NCI-H226 (cell line): ENCODE measurements at regions not wholly inside any gene's neighbourhood (a gene's known extent, or its start where the extent isn't known, plus 50 kb on each side); places are given as distances from the start of the nearest gene placed in this dataset.

Source experiments
- DNase-seq: peaks from one replicate; pipeline ENCODE4 v3.0.0-alpha.2; 2015

- no peak for DNase-seq
Observed at GRCh38 chr4:119743644-119744043, 115.0 kb upstream of the PDE5A start.

DNA sequence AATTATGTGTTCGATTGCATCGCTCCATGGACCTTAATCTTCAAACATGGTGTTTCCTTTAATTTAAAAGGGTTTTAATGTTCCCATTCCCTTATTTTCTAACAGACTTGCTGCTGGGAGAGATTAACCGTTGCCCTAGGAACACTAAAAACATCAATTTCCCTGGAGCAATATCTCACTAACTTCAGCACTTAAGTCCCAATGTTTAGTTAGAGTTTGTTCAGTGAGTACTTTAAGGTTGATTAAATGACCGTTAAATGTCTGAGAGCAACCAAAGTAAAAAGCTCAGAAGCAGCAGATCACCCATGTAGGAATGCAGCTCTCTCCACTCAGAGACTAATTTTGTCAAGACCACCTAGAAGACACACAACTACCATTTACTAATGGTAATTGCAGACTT is 111.2 kb upstream of the PDE5A start:
- DNase-seq, result no peak

DNA sequence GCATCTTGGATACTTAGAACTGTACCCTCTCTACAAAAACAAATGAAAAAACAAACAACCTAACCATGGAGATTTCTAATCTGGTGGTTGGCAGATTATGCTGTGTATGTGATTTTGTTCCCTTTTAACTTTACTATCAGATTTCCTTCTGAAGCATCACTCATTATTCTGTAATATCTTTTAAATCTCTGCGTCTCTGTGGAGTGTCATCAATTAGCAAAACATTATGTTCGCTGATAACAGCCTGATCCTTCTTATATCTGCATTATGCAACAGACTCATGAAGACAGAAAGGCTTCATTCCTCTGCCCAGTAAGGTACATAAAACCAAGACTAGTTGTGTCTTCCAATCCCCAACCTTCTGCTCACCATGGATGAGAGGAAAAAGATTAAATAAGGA is 110.3 kb upstream of the PDE5A start:
- no peak for DNase-seq

DNA sequence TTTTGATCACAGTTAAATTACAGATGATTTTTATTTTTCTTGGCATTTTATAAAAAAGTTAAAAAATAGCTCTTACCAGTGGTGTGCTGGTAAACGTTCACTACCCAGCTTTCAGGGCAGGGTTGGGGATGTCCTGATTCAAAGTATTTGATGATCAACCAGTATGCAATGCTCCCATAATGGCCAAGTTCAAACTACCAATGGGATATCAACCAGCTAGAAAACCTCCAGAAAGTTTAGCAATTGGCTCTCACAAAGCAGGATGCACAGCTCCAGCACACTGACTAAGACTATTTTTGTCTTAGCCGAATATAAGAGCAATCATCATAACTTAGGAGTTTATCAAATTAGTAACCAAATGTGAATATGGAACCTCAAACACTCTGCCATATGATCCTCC is 108.0 kb upstream of the PDE5A start:
- no peak for DNase-seq

- DNase-seq, result peak; percentile 84
Observed at GRCh38 chr4:119735165-119735651, 106.6 kb upstream of the PDE5A start.

DNA sequence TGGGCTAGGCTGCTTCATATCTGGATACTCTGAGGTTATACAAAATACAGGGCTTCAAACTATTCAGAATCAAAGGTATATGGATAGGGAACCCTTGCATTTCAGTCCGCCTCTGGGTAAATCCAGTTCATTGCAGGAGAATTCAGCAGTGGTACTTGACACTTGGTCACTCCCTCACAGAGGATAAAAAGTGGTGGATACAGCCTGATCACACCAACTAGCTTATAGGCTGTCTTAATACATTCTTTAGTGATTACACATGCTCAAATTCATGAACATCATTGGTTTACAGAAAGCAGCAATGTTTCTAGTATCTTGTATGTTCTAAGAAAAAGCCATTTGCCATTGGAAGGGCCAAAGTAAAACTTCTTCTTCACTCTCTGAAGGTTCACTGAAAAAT is 104.8 kb upstream of the PDE5A start:
- peak; percentile 52 for DNase-seq

DNA sequence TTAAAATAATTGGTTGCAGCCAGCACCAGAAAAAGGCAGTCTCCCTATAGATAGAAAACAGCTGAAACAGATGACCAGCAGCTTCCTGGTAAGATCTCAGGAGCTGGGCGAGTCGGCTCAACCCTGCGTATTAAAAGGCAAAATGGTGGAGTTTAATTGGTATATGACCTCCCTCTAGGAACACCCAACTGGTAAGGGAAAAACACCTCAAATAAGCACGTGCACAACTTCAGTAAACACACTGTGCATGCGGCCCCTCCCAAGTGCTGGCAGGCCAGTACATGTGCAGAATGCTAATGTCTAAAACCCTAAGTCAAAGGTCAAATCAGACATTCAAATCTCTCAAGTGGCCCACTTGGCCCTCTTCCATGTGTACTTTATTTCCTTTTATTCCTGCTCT is 103.2 kb upstream of the PDE5A start:
- DNase-seq, result no peak

- peak; percentile 12 for DNase-seq
Observed at GRCh38 chr4:119731146-119731742, 102.6 kb upstream of the PDE5A start.

DNA sequence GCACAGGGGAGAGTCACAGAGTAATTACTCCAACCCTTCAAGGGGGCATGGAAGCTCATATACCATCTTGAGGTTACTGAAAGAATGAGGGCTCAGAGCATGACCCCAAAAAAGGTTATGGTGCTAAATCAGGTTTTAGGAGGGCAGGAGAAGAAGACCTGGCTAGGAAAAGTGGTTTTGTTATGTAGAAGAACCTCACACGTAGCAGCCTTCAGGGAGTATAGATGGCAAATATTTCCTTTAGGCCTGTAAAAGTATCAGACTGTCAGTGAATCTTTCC is 102.0 kb upstream of the PDE5A start:
- DNase-seq, result no peak

DNA sequence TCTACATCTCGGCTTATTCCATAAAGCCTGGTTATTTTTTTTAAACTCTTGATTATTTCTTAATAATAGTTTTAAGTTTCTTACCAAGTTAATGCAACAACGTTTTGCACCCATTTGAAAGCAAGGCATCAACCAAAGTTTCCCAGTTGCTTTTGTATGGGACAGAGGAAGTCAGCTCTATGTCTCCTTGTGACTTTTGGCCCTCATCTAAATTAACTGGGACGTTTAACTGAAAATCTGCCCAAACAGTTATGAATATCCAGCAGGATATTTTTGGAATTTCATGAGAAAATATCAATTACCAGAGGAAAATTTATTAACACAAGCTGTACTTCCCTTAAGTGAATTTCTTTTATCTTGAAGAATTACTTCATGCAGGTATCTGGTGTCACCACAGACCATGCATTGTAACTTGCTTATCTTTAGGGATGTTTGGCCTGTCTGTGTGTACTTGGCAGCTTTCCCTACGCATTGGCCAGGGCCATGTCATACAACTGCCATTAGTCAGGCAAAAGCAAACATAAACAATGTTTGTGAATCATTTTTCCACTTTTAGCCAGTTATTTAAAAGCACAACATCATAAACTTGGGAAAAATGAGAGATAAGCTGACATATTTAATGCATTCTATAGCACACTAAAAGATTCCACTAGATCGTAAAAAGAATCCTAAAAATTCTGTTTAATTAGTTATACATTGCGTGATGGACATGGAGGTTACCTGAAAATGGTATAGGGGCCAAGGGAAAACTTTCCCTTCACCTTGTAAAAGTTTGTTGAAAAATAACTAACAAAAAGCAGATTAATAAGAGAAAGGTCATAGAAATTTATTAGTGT is 101.4 kb upstream of the PDE5A start:
- peak; percentile 72 for DNase-seq

GRCh38 chr4:119728692-119729593 is 100.3 kb upstream of the PDE5A start:
- DNase-seq, result peak; percentile 40

GRCh38 chr4:119728185-119728584 is 99.6 kb upstream of the PDE5A start:
- no peak for DNase-seq

- DNase-seq, result no peak
Observed at GRCh38 chr4:119726505-119726904, 97.9 kb upstream of the PDE5A start.

DNA sequence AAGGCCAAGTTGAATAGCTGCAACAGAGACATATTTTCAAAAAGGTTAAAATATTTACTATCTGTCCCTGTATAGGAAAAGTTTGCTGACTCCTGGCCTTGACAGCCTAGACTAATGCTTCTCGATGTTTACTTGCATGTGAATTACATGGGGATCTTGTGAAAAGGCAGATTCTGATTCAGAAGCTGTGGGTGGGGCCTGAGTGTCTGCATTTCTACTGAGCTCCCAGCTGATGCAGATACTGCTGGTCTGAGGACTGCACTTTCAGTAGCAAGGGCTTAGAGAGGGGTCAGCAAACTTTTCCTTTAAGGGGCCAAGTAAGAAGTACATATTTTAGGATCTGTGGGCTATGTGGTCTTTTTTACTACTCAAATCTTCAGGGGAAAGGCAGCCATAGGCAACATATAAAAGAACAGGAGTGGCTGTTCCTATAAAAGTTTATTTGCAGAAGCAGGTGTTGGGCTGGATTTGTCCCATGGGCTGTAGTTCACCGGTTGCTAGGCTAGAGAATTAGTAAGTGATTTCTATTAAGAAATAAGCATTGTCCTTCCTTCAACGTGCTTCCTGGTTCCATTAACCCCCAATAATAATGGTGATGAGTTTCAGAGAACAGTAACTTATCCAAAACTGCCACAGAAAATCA is 97.2 kb upstream of the PDE5A start:
- DNase-seq, result no peak

GRCh38 chr4:119725011-119725410 is 96.4 kb upstream of the PDE5A start:
- DNase-seq, result no peak

GRCh38 chr4:119722670-119723069 is 94.1 kb upstream of the PDE5A start:
- no peak for DNase-seq

DNA sequence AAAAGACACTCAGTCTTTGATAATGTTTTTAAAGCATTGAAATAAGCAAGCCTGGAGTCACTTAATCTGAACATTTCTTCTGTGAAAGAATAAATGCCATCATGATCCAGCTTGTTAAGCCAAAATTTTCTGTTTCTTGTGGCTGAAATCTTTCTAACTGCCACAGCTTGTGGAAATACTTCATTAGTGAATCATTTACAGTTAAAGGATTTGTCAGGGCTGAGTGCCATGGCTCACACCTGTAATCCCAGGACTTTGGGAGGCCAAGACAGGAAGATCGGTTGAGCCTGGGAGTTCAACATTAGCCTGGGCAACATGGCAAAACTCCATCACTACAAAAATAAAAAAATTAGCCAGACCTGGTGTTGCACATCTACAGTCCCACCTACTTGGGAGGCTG is 93.3 kb upstream of the PDE5A start:
- DNase-seq, result no peak

DNA sequence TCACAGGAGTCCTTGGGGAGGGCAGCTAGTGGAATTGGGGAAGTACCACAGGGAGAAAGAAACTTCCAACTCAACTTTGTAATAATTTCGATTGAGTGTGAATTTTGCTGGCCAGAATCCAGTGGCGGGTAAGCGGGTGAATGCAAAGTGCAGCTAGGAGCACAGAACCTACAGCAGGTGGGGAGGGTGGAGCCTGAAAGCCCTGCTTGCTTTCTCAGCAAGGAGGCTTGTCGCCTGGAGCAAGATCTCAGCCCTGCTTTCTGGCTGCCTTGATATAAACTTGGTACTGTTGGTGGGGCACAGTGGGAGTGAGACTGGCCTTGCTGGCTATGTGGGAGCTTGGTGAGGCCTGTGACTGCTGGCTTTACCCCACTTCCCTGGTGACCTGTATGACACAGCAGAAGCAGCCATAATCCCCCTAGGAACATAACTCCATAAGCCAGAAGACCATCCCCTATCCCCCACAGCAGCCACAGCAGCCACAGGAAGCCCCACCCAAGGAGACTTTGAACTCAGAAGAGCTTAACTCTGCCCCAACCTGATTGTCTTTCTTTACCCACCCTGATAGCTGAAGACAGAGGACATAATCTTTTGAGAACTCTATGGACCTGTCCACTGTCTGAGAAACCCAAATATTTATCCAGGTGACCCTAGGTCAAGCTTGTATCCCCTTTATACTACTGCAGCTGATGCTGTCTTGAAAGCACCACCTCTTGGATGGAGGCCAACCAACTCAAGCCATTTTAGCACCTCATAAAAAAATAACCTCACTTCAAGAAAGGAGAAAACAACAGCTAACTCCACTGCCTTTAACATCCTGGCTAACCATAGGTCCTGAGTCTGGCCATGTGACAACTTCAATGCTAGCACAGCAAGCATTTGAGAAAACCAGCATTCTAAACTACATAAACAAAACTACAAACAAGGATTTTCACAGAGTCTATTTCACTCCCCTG is 87.2 kb upstream of the PDE5A start:
- DNase-seq, result no peak

GRCh38 chr4:119709418-119709817 is 80.8 kb upstream of the PDE5A start:
- DNase-seq, result no peak

DNA sequence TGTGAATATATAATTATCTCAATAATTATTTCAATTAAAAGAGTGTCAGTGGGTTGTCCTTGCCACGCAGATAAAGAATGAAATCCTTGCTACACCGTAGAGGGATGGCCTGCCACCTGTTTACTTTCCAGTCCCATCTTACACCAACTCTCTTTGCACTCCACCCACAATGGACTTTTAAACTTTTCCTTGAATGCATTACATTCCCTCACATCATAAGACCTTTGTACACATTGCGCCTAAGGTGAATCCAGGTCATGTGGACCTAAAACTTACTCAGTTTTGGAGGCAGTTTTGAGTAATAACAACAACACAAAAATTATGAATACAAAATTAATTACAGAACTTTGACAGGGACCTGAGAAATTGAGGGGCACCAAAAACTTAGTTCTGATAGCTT is 78.7 kb upstream of the PDE5A start:
- no peak for DNase-seq

DNA sequence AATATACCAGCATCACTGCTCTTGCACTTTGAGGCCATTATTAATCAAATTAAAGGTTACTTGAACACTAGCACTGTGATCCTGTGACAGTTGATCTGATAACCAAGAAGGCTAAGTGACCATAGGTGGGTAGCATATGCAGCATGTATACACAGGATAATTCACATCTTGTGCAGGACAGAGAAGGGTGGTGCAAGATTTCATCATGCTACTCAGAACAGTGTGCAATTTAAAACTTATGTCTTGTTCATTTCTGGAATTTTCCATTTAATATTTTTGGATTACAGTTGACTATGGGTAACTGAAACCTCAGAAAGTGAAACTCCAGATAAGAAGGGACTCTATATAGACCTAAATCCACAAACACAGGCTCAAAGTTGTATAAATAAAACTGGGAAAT is 78.2 kb upstream of the PDE5A start:
- no peak for DNase-seq

GRCh38 chr4:119697887-119698393 is 69.3 kb upstream of the PDE5A start:
- DNase-seq, result no peak
